CD4-positive, alpha-beta T cell treated with Interleukin-6 at 100 ng/mL for 8 hours (primary cell): ENCODE measurements at regions not wholly inside any gene's neighbourhood (a gene's known extent, or its start where the extent isn't known, plus 50 kb on each side); places are given as distances from the start of the nearest gene placed in this dataset.

Experiments
- DNase-seq: peaks from one replicate; pipeline ENCODE4 v3.0.0-alpha.2; 2020; ENCODE audit warnings: mixed read lengths, low spot score

GRCh38 chr11:19472679-19473078 is 231.9 kb upstream of the E2F8 start:
- DNase-seq, result no peak

- DNase-seq, result no peak
These were observed 227.2 kb upstream of the E2F8 start for GRCh38 chr11:19467904-19468303.

- DNase-seq, result no peak
These were observed 225.6 kb upstream of the E2F8 start for GRCh38 chr11:19466314-19466713.

- DNase-seq, result no peak
These were observed 223.2 kb upstream of the E2F8 start for GRCh38 chr11:19463976-19464375.

- DNase-seq, result no peak
These were observed 220.1 kb upstream of the E2F8 start for GRCh38 chr11:19460718-19461405.

GRCh38 chr11:19459240-19459639 is 218.5 kb upstream of the E2F8 start:
- DNase-seq, result no peak

GRCh38 chr11:19458721-19459120 is 218.0 kb upstream of the E2F8 start:
- DNase-seq, result no peak

- no peak for DNase-seq
These were observed 217.5 kb upstream of the E2F8 start for GRCh38 chr11:19458231-19458630.

GRCh38 chr11:19455731-19456130 is 215.0 kb upstream of the E2F8 start:
- no peak for DNase-seq

- no peak for DNase-seq
These were observed 213.0 kb upstream of the E2F8 start for GRCh38 chr11:19453651-19454257.

GRCh38 chr11:19451609-19452008 is 210.9 kb upstream of the E2F8 start:
- no peak for DNase-seq

- no peak for DNase-seq
These were observed 209.5 kb upstream of the E2F8 start for GRCh38 chr11:19450282-19450681.

- no peak for DNase-seq
These were observed 207.9 kb upstream of the E2F8 start for GRCh38 chr11:19448651-19449050.

- DNase-seq, result no peak
These were observed 206.4 kb upstream of the E2F8 start for GRCh38 chr11:19447150-19447566.

GRCh38 chr11:19445771-19446170 is 205.0 kb upstream of the E2F8 start:
- no peak for DNase-seq

- no peak for DNase-seq
These were observed 203.5 kb upstream of the E2F8 start for GRCh38 chr11:19444231-19444630.

GRCh38 chr11:19442554-19442910 is 201.8 kb upstream of the E2F8 start:
- DNase-seq, result no peak

- DNase-seq, result no peak
These were observed 201.2 kb upstream of the E2F8 start for GRCh38 chr11:19441752-19442553.

- DNase-seq, result no peak
These were observed 200.5 kb upstream of the E2F8 start for GRCh38 chr11:19441288-19441687.

GRCh38 chr11:19437760-19438159 is 197.0 kb upstream of the E2F8 start:
- no peak for DNase-seq

GRCh38 chr11:19436932-19437331 is 196.2 kb upstream of the E2F8 start:
- no peak for DNase-seq

GRCh38 chr11:19435306-19435989 is 194.7 kb upstream of the E2F8 start:
- no peak for DNase-seq

- DNase-seq, result no peak
These were observed 193.0 kb upstream of the E2F8 start for GRCh38 chr11:19433791-19434190.
